Fibroblast of skin of left biceps (primary cell): ENCODE measurements at regions not wholly inside any gene's neighbourhood (a gene's known extent, or its start where the extent isn't known, plus 50 kb on each side); places are given as distances from the start of the nearest gene placed in this dataset.

Experiments
- DNase-seq, 2 experiments: peaks; one replicate each; pipeline ENCODE4 v3.0.0-alpha.2; 2013; ENCODE audit warnings: low read depth in 2 of 2

- no peak for DNase-seq
These were observed 52.5 kb downstream of the KCNF1 start for GRCh38 chr2:10964052-10964790.

GRCh38 chr2:10965241-10965843, 53.6 kb downstream of the KCNF1 start:
- DNase-seq = no peak

GRCh38 chr2:10966056-10966455, 54.3 kb downstream of the KCNF1 start:
- DNase-seq = no peak

- DNase-seq = no peak
These were observed 55.0 kb downstream of the KCNF1 start for GRCh38 chr2:10966741-10967140.

- no peak for DNase-seq
These were observed 56.4 kb downstream of the KCNF1 start for GRCh38 chr2:10968176-10968575.

GRCh38 chr2:10970666-10971065, 58.9 kb downstream of the KCNF1 start:
- DNase-seq = no peak

- no peak for DNase-seq
These were observed 59.6 kb downstream of the KCNF1 start for GRCh38 chr2:10971161-10971887.

GRCh38 chr2:10971888-10972260, 60.1 kb downstream of the KCNF1 start:
- no peak for DNase-seq

GRCh38 chr2:10972683-10973433, 61.1 kb downstream of the KCNF1 start:
- no peak for DNase-seq

GRCh38 chr2:10973766-10974165, 62.0 kb downstream of the KCNF1 start:
- DNase-seq = no peak

- DNase-seq = no peak
These were observed 65.3 kb downstream of the KCNF1 start for GRCh38 chr2:10977003-10977402.

GRCh38 chr2:10977621-10978020, 65.9 kb downstream of the KCNF1 start:
- DNase-seq = no peak

GRCh38 chr2:10978090-10978670, 66.4 kb downstream of the KCNF1 start:
- DNase-seq = no peak

GRCh38 chr2:10980071-10980470, 68.3 kb downstream of the KCNF1 start:
- DNase-seq = no peak

GRCh38 chr2:10980886-10981425, 69.2 kb downstream of the KCNF1 start:
- DNase-seq = no peak

- DNase-seq = no peak
These were observed 69.7 kb downstream of the KCNF1 start for GRCh38 chr2:10981451-10981850.

GRCh38 chr2:10981941-10982431, 70.3 kb downstream of the KCNF1 start:
- no peak for DNase-seq

GRCh38 chr2:10982931-10983701, 71.4 kb downstream of the KCNF1 start:
- no peak for DNase-seq

GRCh38 chr2:10983711-10984110, 72.0 kb downstream of the KCNF1 start:
- DNase-seq = no peak

- DNase-seq = no peak
These were observed 72.8 kb downstream of the KCNF1 start for GRCh38 chr2:10984418-10985135.
